PC-3 (cell line): ENCODE measurements at regions not wholly inside any gene's neighbourhood (a gene's known extent, or its start where the extent isn't known, plus 50 kb on each side); places are given as distances from the start of the nearest gene placed in this dataset.
"Not testable (repeated sequence)": the region's sequence is repeated elsewhere in the genome, so short reads cannot be mapped to it uniquely, and the experiment has no call there.

Experiments used
- ATAC-seq: fragments of 200-7000 bp; cut with Tn5 transposase; 2 replicates; pipeline ENCODE4 v1.9.1; 2020; ENCODE audit warnings: mild to moderate bottlenecking, moderate library complexity
- BruUV-seq: library from RNA; stranded (reverse); fragments of 400-500 nt; replicated peaks from 2 replicates; lab custom pipeline; 2021; lab: Mats Ljungman, UMichigan
- CTCF ChIA-PET: fragments of 300-600 bp; sonication (Branson Sonifier 250); formaldehyde crosslinking; loops from one replicate; lab custom pipeline; 2022; ENCODE audit warnings: antibody characterized with exemption; lab: Charles Lee
- POLR2A ChIA-PET: fragments of 300-600 bp; sonication (Branson Sonifier 250); formaldehyde crosslinking; loops from one replicate; lab custom pipeline; 2022; ENCODE audit warnings: antibody characterized with exemption; ENCODE audit not compliant: unreplicated experiment; lab: Charles Lee
- DNase-seq: peaks from one replicate; pipeline ENCODE4 v3.0.0-alpha.2; 2015
- H2AFZ ChIP-seq: fragments of 300-600 bp; sonication (generic); 2 replicates; pipeline ENCODE4 v1.6.0; 2016; ENCODE audit warnings: antibody characterized with exemption, low read length
- H3F3A ChIP-seq: fragments of 300-600 bp; sonication (generic); one replicate; pipeline ENCODE4 v1.6.0; 2017; ENCODE audit warnings: antibody characterized with exemption, low read length, control low read depth, mild to moderate bottlenecking; ENCODE audit not compliant: unreplicated experiment
- H3K27ac ChIP-seq: fragments of 300-600 bp; sonication (generic); 2 replicates; pipeline ENCODE4 v1.5.1; 2016; ENCODE audit warnings: mild to moderate bottlenecking, low read length
- H3K27me3 ChIP-seq: fragments of 300-600 bp; sonication (generic); 2 replicates; pipeline ENCODE4 v1.6.1; 2016; ENCODE audit warnings: low read length, mixed read lengths
- H3K36me3 ChIP-seq: fragments of 300-600 bp; sonication (generic); 2 replicates; pipeline ENCODE4 v1.6.1; 2016; ENCODE audit warnings: low read depth, mixed run types, low read length, mixed read lengths
- H3K4me1 ChIP-seq: fragments of 300-600 bp; sonication (generic); 2 replicates; pipeline ENCODE4 v1.5.1; 2016; ENCODE audit warnings: low read length; ENCODE audit not compliant: insufficient read depth
- H3K4me2 ChIP-seq: fragments of 300-600 bp; sonication (generic); 2 replicates; pipeline ENCODE4 v1.6.0; 2016; ENCODE audit warnings: low read length
- H3K4me3 ChIP-seq: fragments of 300-600 bp; sonication (generic); 2 replicates; pipeline ENCODE4 v1.5.1; 2016; ENCODE audit warnings: mild to moderate bottlenecking, low read length, mixed read lengths
- H3K79me2 ChIP-seq: fragments of 300-600 bp; sonication (generic); 2 replicates; pipeline ENCODE4 v1.6.1; 2017; ENCODE audit warnings: low read length, mixed read lengths
- H3K9ac ChIP-seq: fragments of 300-600 bp; sonication (generic); 2 replicates; pipeline ENCODE4 v1.6.0; 2016; ENCODE audit warnings: mild to moderate bottlenecking, low read length
- H3K9me2 ChIP-seq: fragments of 300-600 bp; sonication (generic); replicated peaks from 2 replicates; pipeline ENCODE4 v1.6.1; 2016; ENCODE audit warnings: mixed run types, low read length, mixed read lengths
- H3K9me3 ChIP-seq: fragments of 300-600 bp; sonication (generic); 2 replicates; pipeline ENCODE4 v1.6.1; 2016; ENCODE audit warnings: low read length, mixed read lengths
- H4K20me1 ChIP-seq: fragments of 300-600 bp; sonication (generic); 2 replicates; pipeline ENCODE4 v1.6.1; 2016; ENCODE audit warnings: low read length, mixed read lengths
- CTCF ChIP-seq: fragments of 300-600 bp; sonication (generic); conservative IDR thresholded peaks from 2 replicates; pipeline ENCODE4 v1.5.1; 2017; ENCODE audit warnings: antibody characterized with exemption, low read depth, mild to moderate bottlenecking, low read length
- EZH2 ChIP-seq: fragments of 300-600 bp; sonication (generic); IDR thresholded peaks from one replicate; pipeline ENCODE4 v1.6.1; 2017; ENCODE audit warnings: antibody characterized with exemption, mild to moderate bottlenecking, low read length; ENCODE audit not compliant: unreplicated experiment
- EZH2phosphoT487 ChIP-seq: fragments of 300-600 bp; sonication (generic); IDR thresholded peaks from 2 replicates; pipeline ENCODE4 v1.6.1; 2018; ENCODE audit warnings: mild to moderate bottlenecking, antibody characterized with exemption, low read length, borderline replicate concordance
- intact Hi-C: fragments of 100-400 bp; cut with micrococcal nuclease; formaldehyde crosslinking; loops from 2 replicates; pipeline ENCODE4 v1.9.0; 2023

GRCh38 chr10:120052964-120053702 lies 160.6 kb downstream of the SEC23IP start:
- intact Hi-C loops, result no loop called here

GRCh38 chr10:120059790-120060189 lies 167.3 kb downstream of the SEC23IP start:
- H4K20me1 ChIP-seq, H3K4me3 ChIP-seq, H3K4me1 ChIP-seq, intact Hi-C loops, H3K9me3 ChIP-seq, H3K79me2 ChIP-seq, DNase-seq, H3K4me2 ChIP-seq, H3K36me3 ChIP-seq, H3K27ac ChIP-seq, ATAC-seq, H3F3A ChIP-seq, H3K9me2 ChIP-seq, CTCF ChIA-PET, BruUV-seq, H2AFZ ChIP-seq, H3K9ac ChIP-seq, POLR2A ChIA-PET: not testable (repeated sequence)
- peaks cover 39% of the 10 kb centered on the region for H3K27me3 ChIP-seq

More at GRCh38 chr10:120052964-120053702, 160.6 kb downstream of the SEC23IP start:
- Histone ChIP-seq H3K27ac (no peak overlapping the region), H3K9ac (no peak overlapping the region), H3K36me3 (no peaks in the 10 kb centered on the region), H3K4me2 (no peak overlapping the region), H3K79me2 (no peaks in the 10 kb centered on the region), H3K9me3 (no peaks in the 10 kb centered on the region), H3K4me3 (no peak overlapping the region), H3F3A (no peaks in the 10 kb centered on the region), H3K27me3 (peaks cover 5% of the 10 kb centered on the region; the same call in 1 of the 2 replicates), H3K4me1 (no peaks in the 10 kb centered on the region), H3K9me2 (no peaks in the 10 kb centered on the region), H4K20me1 (no peaks in the 10 kb centered on the region), H2AFZ (no peak overlapping the region)
- CTCF ChIA-PET, result no interaction called here
- no peak for ATAC-seq
- no TSS peak for BruUV-seq
- no peak for DNase-seq
- TF ChIP-seq EZH2, result no peak
- no peak for TF ChIP-seq CTCF
- no peak for TF ChIP-seq EZH2phosphoT487
- POLR2A ChIA-PET, result no interaction called here

GRCh38 chr10:120067427-120067826 lies 174.9 kb downstream of the SEC23IP start:
- BruUV-seq, result no TSS peak
- ChIA-PET POLR2A (no interaction called here), CTCF (no interaction called here)
- Histone ChIP-seq H3K79me2 (no peaks in the 10 kb centered on the region), H3K27ac (no peak overlapping the region), H3K27me3 (peaks cover 21% of the 10 kb centered on the region), H2AFZ (no peak overlapping the region), H3K4me1 (no peaks in the 10 kb centered on the region), H3K9ac (no peak overlapping the region), H3K9me2 (no peaks in the 10 kb centered on the region), H3K4me2 (no peak overlapping the region), H4K20me1 (no peaks in the 10 kb centered on the region), H3K9me3 (no peaks in the 10 kb centered on the region), H3K4me3 (no peak overlapping the region), H3F3A (no peaks in the 10 kb centered on the region), H3K36me3 (no peaks in the 10 kb centered on the region)
- DNase-seq (no peak), ATAC-seq (no peak)
- TF ChIP-seq EZH2phosphoT487, result no peak
- no peak for TF ChIP-seq EZH2
- intact Hi-C loops, result no loop called here

GRCh38 chr10:120069700-120070099 lies 177.2 kb downstream of the SEC23IP start:
- ChIA-PET POLR2A (no interaction called here), CTCF (no interaction called here)
- Histone ChIP-seq H3K4me1 (no peaks in the 10 kb centered on the region), H3K9ac (no peak overlapping the region), H3K27me3 (peaks cover 6% of the 10 kb centered on the region; the same call in 1 of the 2 replicates), H4K20me1 (no peaks in the 10 kb centered on the region), H3K4me2 (no peak overlapping the region), H3F3A (no peaks in the 10 kb centered on the region), H3K9me3 (no peaks in the 10 kb centered on the region), H3K79me2 (no peaks in the 10 kb centered on the region), H3K27ac (no peak overlapping the region), H3K9me2 (no peaks in the 10 kb centered on the region), H3K36me3 (no peaks in the 10 kb centered on the region), H3K4me3 (no peak overlapping the region), H2AFZ (no peak overlapping the region)
- DNase-seq (no peak), ATAC-seq (no peak)
- BruUV-seq, result no TSS peak
- TF ChIP-seq EZH2, result no peak
- no peak for TF ChIP-seq CTCF
- TF ChIP-seq EZH2phosphoT487, result no peak
- intact Hi-C loops, result no loop called here
